ENCODE measurements at regions not wholly inside any gene's neighbourhood (a gene's known extent, or its start where the extent isn't known, plus 50 kb on each side); places are given as distances from the start of the nearest gene placed in this dataset.
A peak's percentile ranks its signal among the peaks of the same experiment; 100 is the strongest.

DNA sequence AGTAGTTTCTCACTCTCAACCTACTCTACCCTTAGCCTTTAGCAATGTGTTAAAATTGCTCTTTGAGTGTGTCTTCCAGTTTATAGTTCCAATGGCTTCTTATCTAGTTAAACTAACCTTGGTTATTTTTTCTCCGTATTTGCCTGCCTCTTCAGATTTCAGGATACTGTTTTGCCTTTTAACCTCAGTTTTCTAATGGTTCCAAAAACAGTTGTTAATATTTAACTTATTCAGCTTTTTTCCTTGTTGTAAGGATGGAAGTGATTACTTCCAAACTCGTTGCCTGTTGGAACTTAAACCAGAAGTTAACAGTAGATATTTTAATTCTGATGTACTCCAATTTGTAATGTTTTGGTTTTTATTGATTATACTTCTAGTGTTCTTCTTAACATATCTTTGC lies 1574.9 kb downstream of the HACE1 start:
- TF ChIP-seq, protein P1, sequence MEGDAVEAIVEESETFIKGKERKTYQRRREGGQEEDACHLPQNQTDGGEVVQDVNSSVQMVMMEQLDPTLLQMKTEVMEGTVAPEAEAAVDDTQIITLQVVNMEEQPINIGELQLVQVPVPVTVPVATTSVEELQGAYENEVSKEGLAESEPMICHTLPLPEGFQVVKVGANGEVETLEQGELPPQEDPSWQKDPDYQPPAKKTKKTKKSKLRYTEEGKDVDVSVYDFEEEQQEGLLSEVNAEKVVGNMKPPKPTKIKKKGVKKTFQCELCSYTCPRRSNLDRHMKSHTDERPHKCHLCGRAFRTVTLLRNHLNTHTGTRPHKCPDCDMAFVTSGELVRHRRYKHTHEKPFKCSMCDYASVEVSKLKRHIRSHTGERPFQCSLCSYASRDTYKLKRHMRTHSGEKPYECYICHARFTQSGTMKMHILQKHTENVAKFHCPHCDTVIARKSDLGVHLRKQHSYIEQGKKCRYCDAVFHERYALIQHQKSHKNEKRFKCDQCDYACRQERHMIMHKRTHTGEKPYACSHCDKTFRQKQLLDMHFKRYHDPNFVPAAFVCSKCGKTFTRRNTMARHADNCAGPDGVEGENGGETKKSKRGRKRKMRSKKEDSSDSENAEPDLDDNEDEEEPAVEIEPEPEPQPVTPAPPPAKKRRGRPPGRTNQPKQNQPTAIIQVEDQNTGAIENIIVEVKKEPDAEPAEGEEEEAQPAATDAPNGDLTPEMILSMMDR (IDR thresholded peaks at IDR 0.05; ENCODE audit: low read depth, low read length, missing input control), result no peak
- TF ChIP-seq YY1 (IDR thresholded peaks at IDR 0.05) (no peak), RAD21 (IDR thresholded peaks at IDR 0.05) (no peak), RXRA (IDR thresholded peaks at IDR 0.05) (peak in 1 of 2 donors; percentile 6)
- TF ChIP-seq, protein P2, sequence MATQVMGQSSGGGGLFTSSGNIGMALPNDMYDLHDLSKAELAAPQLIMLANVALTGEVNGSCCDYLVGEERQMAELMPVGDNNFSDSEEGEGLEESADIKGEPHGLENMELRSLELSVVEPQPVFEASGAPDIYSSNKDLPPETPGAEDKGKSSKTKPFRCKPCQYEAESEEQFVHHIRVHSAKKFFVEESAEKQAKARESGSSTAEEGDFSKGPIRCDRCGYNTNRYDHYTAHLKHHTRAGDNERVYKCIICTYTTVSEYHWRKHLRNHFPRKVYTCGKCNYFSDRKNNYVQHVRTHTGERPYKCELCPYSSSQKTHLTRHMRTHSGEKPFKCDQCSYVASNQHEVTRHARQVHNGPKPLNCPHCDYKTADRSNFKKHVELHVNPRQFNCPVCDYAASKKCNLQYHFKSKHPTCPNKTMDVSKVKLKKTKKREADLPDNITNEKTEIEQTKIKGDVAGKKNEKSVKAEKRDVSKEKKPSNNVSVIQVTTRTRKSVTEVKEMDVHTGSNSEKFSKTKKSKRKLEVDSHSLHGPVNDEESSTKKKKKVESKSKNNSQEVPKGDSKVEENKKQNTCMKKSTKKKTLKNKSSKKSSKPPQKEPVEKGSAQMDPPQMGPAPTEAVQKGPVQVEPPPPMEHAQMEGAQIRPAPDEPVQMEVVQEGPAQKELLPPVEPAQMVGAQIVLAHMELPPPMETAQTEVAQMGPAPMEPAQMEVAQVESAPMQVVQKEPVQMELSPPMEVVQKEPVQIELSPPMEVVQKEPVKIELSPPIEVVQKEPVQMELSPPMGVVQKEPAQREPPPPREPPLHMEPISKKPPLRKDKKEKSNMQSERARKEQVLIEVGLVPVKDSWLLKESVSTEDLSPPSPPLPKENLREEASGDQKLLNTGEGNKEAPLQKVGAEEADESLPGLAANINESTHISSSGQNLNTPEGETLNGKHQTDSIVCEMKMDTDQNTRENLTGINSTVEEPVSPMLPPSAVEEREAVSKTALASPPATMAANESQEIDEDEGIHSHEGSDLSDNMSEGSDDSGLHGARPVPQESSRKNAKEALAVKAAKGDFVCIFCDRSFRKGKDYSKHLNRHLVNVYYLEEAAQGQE (IDR thresholded peaks at IDR 0.05), result no peak

All from liver (tissue), 3 donors.